ENCODE measurements at regions not wholly inside any gene's neighbourhood (a gene's known extent, or its start where the extent isn't known, plus 50 kb on each side); places are given as distances from the start of the nearest gene placed in this dataset.

DNA sequence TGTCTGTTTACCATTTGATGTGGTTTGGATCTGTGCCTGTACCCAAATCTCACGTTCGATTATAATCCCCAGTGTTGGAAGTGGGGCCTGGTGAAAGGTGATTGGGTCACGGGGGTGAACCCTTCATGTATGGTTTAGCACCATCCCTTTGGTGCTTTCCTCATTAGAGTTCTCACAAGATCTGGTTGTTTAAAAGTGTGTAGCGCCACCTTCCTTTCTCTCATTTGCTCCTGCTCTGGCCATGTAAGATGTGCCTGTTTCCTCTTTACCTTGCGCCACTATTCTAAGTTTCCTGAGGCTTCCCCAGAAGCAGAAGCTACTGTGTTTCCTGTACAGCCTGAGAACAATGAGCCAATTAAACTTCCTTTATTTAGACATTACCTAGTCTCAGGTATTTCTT, 610.7 kb upstream of the ADGRL3 start:
- H3K27ac Mint-ChIP-seq = no peak overlapping the region
- no peaks in the 10 kb centered on the region for H3K27me3 Mint-ChIP-seq
- H3K4me1 Mint-ChIP-seq = no peaks in the 10 kb centered on the region
- H3K4me3 Mint-ChIP-seq = no peak overlapping the region
- H3K36me3 Mint-ChIP-seq = no peaks in the 10 kb centered on the region
- H3K9me3 Mint-ChIP-seq = peaks cover 12% of the 10 kb centered on the region

DNA sequence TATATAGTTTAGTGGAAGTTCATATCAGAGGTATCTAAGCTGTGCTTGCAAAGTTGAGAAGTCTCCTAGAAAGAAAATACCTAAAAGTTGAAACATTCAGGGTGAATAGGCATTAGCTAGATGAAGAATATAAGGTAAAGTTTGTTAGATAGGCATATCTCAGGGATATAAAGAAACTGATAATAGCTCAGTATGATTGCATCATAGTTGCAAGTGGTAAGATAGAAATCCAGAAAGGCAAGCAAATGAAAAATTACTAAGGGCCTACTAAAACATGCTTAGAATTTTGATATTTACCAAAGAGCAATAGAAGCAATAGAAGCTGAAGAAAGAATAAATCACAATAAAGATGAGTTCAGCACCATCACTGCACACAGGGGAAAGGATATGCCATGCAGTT, 610.0 kb upstream of the ADGRL3 start:
- Mint-ChIP-seq H3K36me3 (no peaks in the 10 kb centered on the region), H3K4me1 (no peaks in the 10 kb centered on the region), H3K9me3 (peaks cover 13% of the 10 kb centered on the region), H3K27ac (no peak overlapping the region), H3K4me3 (no peak overlapping the region), H3K27me3 (no peaks in the 10 kb centered on the region)

DNA sequence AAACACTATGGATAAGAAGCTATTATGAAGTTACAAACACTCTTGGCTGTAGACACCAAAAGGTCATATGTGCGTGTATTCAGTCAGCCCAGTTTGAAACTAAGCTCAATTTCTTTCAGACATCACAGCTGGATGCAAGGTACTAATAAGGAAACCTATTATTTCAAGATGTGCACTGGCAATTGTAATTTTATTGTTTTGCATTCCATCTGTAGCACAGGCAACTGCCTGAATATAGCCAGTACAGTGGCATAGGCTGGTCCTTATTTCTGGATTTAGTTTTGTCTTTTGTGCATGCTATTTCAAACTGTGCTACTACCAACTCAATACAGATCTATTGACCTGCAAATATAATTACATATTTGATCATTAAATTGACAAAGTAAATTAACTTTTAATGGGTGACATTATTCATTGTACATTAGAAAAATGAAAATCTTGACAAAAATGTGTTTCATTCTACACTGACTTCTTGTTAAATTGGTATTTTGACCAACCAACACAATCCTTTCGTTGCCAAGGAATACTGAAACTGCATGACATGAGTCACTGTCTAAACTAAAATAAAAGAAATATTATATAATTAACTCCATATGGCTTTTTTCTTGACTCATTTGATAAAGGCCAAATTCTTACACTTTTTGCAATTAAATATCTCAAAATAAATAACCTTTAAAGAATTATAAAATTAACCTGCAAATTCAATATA, 594.3 kb upstream of the ADGRL3 start:
- Mint-ChIP-seq H3K36me3 (no peaks in the 10 kb centered on the region), H3K9me3 (peaks cover 8% of the 10 kb centered on the region), H3K4me3 (no peak overlapping the region), H3K27me3 (no peaks in the 10 kb centered on the region), H3K4me1 (no peaks in the 10 kb centered on the region), H3K27ac (no peak overlapping the region)

DNA sequence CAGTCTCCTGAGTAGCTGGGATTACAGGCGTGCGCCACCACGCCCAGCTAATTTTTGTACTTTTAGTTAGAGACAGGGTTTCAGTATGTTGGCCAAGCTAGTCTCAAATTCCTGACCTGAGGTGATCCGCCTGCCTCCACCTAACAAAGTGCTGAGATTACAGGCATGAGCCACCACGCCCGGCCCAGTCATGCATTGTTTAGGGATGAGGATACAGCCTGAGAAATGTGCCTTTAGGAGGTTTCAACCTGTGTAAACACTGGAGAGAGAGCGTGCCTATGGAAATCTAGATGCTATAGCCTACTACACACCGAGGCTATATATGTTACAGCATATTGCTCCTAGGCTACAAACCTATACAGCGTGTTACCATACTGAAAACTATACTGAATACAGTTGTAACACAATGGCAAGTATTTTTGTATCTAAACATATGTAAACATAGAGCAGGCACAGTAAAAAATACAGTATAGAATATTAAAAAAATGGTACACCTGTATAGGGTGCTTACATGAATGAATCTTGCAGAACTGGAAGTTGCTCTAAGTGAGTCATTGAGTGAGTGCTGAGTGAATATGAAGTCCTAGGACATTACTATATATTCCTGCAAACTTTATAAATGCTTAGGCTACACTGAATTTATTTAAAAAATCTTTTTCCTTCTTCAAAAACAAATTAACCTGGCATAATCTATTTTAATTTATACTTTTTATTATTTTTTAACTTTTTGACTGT, 588.2 kb upstream of the ADGRL3 start:
- H3K36me3 Mint-ChIP-seq = no peaks in the 10 kb centered on the region
- H3K27me3 Mint-ChIP-seq = no peaks in the 10 kb centered on the region
- no peak overlapping the region for H3K4me3 Mint-ChIP-seq
- no peaks in the 10 kb centered on the region for H3K4me1 Mint-ChIP-seq
- no peak overlapping the region for H3K27ac Mint-ChIP-seq
- H3K9me3 Mint-ChIP-seq = no peaks in the 10 kb centered on the region

DNA sequence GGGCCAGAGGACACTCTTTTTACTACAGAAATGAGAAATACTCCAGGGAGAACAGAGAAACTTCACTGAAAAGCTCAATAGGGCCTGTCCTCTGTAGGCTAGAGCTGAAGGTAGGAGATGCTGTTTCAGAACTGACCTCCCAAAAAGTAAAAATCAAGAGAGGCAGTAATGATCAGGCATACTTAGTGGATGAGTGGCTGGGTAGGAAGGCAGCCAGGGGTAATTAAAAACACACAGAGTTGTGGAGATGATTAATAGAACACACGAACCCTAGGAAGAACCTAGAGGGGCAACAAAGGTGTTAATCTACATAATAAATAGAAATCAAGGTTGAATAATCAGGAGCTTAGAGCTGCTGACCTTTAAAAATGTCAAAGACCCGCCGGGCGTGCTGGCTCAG, 582.4 kb upstream of the ADGRL3 start:
- H3K27me3 Mint-ChIP-seq = no peaks in the 10 kb centered on the region
- H3K4me3 Mint-ChIP-seq = no peak overlapping the region
- no peak overlapping the region for H3K27ac Mint-ChIP-seq
- H3K4me1 Mint-ChIP-seq = no peaks in the 10 kb centered on the region
- no peaks in the 10 kb centered on the region for H3K36me3 Mint-ChIP-seq
- H3K9me3 Mint-ChIP-seq = no peaks in the 10 kb centered on the region

DNA sequence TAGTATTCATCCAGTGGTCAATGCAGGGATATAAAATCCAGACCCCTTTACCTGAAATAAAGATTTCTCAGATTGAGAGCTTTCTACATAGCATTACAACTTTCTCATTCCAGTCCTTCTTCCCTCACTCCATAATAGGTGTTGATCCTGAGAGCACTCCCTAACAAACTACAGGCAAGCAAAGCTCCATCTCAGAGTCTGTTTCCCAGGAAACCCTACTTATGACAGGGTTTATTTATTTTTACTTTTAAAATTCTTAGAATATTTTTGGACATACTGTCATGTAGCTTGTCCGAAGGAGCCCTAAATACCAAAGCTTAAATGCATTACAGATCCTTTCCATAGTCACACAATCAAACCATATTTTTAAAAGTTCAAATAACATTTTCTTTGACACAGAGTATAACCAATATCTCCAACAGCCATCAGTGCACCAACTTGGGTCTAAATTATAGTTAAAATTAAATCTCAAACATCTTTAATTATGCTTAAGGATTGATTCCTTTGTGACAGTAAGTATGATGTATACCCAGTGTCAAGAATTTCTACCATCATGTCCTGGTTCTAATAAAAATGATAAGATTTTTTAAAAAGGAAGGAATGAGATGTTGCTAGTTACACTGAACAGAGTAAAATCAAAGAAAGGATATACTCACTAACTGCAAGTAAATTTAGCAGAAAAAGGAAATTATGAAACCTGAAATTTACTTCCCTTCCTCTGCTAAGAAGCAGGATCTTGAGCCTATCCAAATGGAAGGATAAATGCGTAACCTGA, 580.4 kb upstream of the ADGRL3 start:
- Mint-ChIP-seq H3K4me3 (no peak overlapping the region), H3K27ac (no peak overlapping the region), H3K4me1 (no peaks in the 10 kb centered on the region), H3K27me3 (no peaks in the 10 kb centered on the region), H3K9me3 (no peaks in the 10 kb centered on the region), H3K36me3 (no peaks in the 10 kb centered on the region)

DNA sequence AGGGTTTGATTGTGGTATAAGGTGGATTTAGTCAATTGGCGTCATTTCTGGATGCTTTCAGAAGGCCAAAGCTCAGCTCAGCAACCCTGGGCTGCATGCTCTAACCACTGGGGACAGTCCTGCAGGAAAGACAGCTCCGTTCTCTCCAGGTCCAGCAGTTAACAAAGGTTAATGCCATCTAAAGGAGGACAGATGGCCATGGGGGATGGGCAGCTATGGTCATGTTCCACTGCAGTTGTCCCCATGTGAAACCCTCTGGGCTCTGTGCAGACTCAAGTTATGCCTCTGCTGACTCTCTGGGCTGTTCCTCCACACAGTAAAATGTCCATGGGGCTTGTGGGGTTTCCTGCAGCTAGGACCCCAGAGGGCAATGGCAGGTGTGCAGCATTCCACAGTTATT, 562.1 kb upstream of the ADGRL3 start:
- Mint-ChIP-seq H3K36me3 (no peaks in the 10 kb centered on the region), H3K4me1 (no peaks in the 10 kb centered on the region), H3K9me3 (peaks cover 21% of the 10 kb centered on the region), H3K27me3 (no peaks in the 10 kb centered on the region), H3K27ac (no peak overlapping the region), H3K4me3 (no peak overlapping the region)

DNA sequence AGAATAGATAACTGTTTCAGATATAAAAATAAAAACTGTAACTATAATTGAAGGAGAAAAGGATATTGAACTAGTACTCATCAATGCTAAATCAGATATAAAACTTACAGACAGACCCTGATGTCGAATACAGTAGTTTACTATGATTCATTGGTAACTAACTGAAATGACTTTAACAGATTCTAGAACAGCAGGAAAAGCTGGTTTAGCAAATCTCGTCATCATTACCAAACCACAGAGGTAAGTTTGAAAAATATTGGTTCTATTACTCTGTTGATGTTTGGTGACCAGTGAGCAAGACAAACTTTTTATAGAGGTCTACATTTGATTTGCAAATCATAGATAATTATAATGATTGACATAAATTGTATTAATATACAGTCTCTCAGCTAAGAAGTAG, 551.4 kb upstream of the ADGRL3 start:
- H3K4me3 Mint-ChIP-seq = no peak overlapping the region

DNA sequence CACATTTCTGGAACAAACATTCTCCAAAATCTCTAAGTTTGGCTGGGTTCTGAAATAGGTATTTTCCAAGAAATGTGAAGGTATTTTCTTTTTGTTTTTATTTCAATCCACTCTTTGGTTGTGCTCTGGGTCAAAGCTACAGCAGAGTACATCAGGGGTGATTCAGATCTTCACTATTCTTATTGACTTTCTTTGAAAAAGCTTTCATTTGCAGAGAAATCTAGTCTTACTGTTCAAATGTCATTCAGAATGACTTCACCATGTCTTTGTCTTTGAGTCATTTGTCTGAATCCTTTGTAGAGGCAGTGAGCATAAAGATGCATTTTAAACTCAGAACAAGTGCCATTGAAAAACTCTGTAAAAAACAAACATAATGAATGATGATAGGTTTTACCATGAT, 547.2 kb upstream of the ADGRL3 start:
- Mint-ChIP-seq H3K36me3 (no peaks in the 10 kb centered on the region), H3K27me3 (no peaks in the 10 kb centered on the region), H3K4me1 (no peaks in the 10 kb centered on the region), H3K9me3 (peaks cover 10% of the 10 kb centered on the region), H3K27ac (no peak overlapping the region), H3K4me3 (no peak overlapping the region)

More for the DNA sequence above, 551.4 kb upstream of the ADGRL3 start:
- H3K9me3 Mint-ChIP-seq = peaks cover 10% of the 10 kb centered on the region
- no peaks in the 10 kb centered on the region for H3K36me3 Mint-ChIP-seq
- H3K27ac Mint-ChIP-seq = no peak overlapping the region
- H3K4me1 Mint-ChIP-seq = no peaks in the 10 kb centered on the region
- H3K27me3 Mint-ChIP-seq = no peaks in the 10 kb centered on the region

DNA sequence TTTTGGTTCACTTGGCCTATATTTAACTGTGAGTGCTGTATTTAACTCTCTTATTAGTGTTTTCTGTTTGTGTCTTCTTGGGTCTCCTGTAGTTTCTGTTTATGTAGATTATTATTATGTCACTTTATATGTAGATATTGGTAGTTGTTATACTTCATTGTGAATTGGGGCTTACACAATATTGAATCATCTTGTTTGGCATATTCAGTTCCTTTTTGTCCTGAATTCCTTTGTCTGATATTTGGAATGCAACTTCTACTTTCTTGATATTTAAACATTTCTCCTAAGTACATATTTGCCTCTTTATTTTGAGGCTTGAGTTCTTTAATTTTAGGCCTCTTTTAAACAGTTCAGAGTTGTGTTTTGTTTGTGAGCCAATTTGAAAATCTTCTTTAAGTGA, 544.8 kb upstream of the ADGRL3 start:
- Mint-ChIP-seq H3K4me3 (no peak overlapping the region), H3K27ac (no peak overlapping the region), H3K36me3 (no peaks in the 10 kb centered on the region), H3K9me3 (peaks cover 10% of the 10 kb centered on the region), H3K4me1 (no peaks in the 10 kb centered on the region), H3K27me3 (no peaks in the 10 kb centered on the region)

DNA sequence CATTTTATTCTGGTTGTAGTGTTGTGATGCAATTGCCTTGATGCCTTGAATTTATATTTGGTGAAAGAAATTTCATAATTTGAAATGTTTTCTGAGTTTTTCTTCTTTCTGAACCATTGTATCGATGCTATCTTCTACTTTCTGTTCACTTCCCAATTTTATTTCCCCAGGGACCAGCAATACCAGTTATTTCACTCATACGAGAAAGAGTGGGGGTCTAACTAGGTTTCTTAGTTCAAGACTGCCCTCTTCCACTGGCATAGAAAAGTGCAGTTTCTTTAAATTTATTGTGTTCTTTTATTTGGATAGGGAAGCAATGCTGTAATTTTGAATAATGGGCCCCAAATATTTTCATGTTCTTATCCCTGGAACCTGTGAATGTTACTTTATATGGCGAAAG, 544.0 kb upstream of the ADGRL3 start:
- no peaks in the 10 kb centered on the region for H3K4me1 Mint-ChIP-seq
- peaks cover 10% of the 10 kb centered on the region for H3K9me3 Mint-ChIP-seq
- no peaks in the 10 kb centered on the region for H3K36me3 Mint-ChIP-seq
- H3K27me3 Mint-ChIP-seq = no peaks in the 10 kb centered on the region
- H3K27ac Mint-ChIP-seq = no peak overlapping the region
- no peak overlapping the region for H3K4me3 Mint-ChIP-seq

DNA sequence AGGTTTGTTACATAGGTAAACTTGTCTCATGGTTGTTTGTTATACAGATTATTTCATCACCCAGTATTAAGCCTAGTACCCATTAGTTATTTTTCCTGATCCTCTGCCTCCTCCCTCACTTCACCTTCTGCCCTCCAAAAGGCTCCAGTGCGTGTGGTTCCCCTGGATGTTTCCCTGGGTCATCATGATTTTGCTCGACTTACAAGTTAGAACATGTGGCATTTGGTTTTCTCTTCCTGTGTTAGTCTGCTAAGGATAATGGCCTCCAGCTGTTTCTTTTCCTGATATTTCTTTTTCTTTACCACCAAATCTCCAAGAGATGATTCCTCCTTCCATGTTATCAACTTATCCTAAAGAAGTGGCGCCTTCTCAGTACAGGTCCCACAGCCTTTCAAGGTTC, 543.1 kb upstream of the ADGRL3 start:
- H3K9me3 Mint-ChIP-seq = peaks cover 10% of the 10 kb centered on the region
- no peak overlapping the region for H3K27ac Mint-ChIP-seq
- no peaks in the 10 kb centered on the region for H3K4me1 Mint-ChIP-seq
- H3K36me3 Mint-ChIP-seq = no peaks in the 10 kb centered on the region
- no peak overlapping the region for H3K4me3 Mint-ChIP-seq
- H3K27me3 Mint-ChIP-seq = no peaks in the 10 kb centered on the region

DNA sequence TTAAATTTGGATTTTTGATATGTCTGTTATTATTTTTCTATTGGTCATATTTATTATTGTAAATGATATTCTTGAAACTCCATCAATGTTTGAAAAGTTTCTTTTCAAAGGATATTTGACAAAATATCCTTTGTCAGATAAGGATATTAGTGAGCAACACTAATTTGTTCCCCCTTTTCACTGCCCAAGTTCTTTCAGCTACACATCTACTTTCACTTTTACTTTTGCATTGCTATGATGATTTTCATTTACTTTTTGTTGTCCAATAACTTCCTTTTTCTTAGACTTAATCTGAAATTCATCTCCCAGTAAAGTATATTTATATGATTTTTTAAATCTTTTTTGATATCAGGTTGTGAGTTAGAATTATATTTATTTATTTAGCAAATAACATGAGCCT, 542.3 kb upstream of the ADGRL3 start:
- no peak overlapping the region for H3K4me3 Mint-ChIP-seq
- no peaks in the 10 kb centered on the region for H3K4me1 Mint-ChIP-seq
- no peaks in the 10 kb centered on the region for H3K36me3 Mint-ChIP-seq
- H3K27ac Mint-ChIP-seq = no peak overlapping the region
- H3K9me3 Mint-ChIP-seq = peaks cover 10% of the 10 kb centered on the region
- H3K27me3 Mint-ChIP-seq = no peaks in the 10 kb centered on the region

DNA sequence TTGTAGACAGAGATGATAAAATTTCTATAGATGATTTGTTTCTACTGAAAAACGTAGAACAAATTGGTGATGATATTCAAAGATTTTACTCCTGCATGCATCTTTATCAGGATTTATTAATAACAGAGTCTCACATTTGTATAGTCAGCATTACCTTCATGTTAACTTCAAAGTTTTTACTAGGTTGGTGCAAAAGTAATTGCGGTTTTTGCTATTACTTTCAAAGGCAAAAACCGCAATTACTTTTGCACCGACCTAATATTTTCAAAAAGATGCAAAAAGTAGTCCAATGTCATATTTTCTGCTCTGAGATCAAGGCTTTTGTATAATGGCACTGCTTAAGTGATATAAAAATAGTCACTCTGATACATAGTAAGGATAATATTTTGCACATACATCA, 536.4 kb upstream of the ADGRL3 start:
- no peaks in the 10 kb centered on the region for H3K9me3 Mint-ChIP-seq
- H3K27ac Mint-ChIP-seq = no peak overlapping the region
- no peaks in the 10 kb centered on the region for H3K36me3 Mint-ChIP-seq
- no peaks in the 10 kb centered on the region for H3K27me3 Mint-ChIP-seq
- no peak overlapping the region for H3K4me3 Mint-ChIP-seq
- no peaks in the 10 kb centered on the region for H3K4me1 Mint-ChIP-seq

DNA sequence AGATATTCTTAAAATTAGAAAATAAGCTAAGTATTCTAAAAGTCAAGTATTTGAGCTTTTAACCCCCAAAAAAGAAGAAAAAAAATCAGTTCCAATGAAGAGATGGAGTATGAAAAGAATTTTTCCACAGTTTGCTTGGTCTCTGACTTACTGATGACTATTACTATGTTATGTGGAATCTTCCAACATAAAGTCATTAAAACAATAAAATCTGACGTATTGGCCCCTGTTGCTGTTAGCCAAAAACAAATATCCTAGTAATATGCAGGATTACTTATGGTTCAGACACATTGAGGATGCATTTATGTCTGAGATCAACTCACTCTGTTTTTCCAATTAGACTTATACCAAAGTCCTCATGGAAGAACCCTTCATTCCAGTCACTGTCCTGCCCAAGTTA, 517.2 kb upstream of the ADGRL3 start:
- H3K4me1 Mint-ChIP-seq = no peaks in the 10 kb centered on the region
- H3K9me3 Mint-ChIP-seq = peaks cover 5% of the 10 kb centered on the region
- no peak overlapping the region for H3K27ac Mint-ChIP-seq
- H3K4me3 Mint-ChIP-seq = no peak overlapping the region
- H3K36me3 Mint-ChIP-seq = no peaks in the 10 kb centered on the region
- H3K27me3 Mint-ChIP-seq = no peaks in the 10 kb centered on the region

DNA sequence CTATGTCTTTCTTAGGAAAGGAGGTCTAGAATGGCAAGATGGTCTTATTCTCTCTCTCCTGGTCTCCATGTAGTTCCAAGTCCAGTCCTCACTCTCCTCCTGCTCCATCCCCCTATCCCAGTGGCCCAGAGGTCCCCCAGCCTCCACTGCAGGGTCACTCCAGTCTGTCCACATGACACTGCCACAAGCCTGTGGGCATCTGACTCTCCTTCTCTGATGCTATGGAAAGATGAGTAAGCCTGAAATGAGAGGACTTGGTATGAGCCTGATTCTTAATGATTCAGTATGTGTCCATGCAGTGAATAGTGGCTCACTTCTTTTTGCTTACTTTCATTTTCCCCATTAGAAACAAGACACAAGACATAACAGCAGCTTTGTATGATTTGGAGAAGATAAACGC, 516.8 kb upstream of the ADGRL3 start:
- no peaks in the 10 kb centered on the region for H3K4me1 Mint-ChIP-seq

More for the DNA sequence above, 516.8 kb upstream of the ADGRL3 start:
- H3K4me3 Mint-ChIP-seq = no peak overlapping the region
- H3K9me3 Mint-ChIP-seq = peaks cover 5% of the 10 kb centered on the region
- H3K27ac Mint-ChIP-seq = no peak overlapping the region
- no peaks in the 10 kb centered on the region for H3K27me3 Mint-ChIP-seq
- no peaks in the 10 kb centered on the region for H3K36me3 Mint-ChIP-seq

Data from activated naive CD4-positive, alpha-beta T cell treated with anti-CD3 and anti-CD28 coated beads, Interleukin-2, amount 50 U/mL, for 24 hours (primary cell).